ENCODE measurements at regions not wholly inside any gene's neighbourhood (a gene's known extent, or its start where the extent isn't known, plus 50 kb on each side); places are given as distances from the start of the nearest gene placed in this dataset.

DNA sequence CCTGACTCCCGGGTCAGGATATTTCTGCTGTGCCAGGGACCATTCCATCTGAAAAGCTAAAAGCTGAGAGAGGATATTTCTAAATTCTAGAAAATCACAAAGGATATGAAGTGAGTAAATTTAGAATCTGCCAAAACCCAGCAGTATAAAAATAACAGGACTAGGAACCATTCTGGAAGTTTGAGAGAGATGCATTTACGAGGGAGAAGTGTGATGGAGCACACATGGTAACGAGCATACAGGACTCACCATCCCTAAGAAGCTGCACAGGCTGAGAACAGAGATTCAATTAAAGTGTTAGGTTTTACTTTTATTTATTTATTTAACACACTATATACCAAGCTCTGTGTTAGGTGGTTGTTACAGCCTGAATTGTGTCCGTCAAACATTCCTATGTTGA, 116.3 kb downstream of the GLUL start:
- TF ChIP-seq, protein P1, sequence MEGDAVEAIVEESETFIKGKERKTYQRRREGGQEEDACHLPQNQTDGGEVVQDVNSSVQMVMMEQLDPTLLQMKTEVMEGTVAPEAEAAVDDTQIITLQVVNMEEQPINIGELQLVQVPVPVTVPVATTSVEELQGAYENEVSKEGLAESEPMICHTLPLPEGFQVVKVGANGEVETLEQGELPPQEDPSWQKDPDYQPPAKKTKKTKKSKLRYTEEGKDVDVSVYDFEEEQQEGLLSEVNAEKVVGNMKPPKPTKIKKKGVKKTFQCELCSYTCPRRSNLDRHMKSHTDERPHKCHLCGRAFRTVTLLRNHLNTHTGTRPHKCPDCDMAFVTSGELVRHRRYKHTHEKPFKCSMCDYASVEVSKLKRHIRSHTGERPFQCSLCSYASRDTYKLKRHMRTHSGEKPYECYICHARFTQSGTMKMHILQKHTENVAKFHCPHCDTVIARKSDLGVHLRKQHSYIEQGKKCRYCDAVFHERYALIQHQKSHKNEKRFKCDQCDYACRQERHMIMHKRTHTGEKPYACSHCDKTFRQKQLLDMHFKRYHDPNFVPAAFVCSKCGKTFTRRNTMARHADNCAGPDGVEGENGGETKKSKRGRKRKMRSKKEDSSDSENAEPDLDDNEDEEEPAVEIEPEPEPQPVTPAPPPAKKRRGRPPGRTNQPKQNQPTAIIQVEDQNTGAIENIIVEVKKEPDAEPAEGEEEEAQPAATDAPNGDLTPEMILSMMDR (conservative IDR thresholded peaks at IDR 0.05), result no peak

DNA sequence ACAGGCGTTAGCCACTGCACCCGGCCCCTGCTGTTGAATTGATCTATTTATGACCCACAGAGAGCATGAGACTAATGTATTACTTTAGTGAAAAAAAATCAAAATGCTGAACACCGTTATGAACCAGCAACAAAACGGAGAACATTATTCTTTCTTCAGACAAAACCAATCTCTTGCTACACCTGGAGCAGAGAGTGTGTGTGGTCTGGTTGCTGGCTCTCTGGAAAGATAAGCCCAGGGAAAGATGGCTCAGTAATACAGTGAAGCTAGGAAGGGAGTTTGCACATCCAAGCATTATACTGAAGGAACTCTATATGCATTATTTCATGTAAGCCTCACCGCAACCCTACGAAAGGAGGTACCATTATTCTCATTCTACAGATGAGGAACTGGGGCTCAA, 117.0 kb downstream of the GLUL start:
- Mint-ChIP-seq H3K9me3 (no peaks in the 10 kb centered on the region), H3K27me3 (ENCODE audit: low read depth) (no peaks in the 10 kb centered on the region), H3K4me3 (no peak overlapping the region), H3K27ac (ENCODE audit: unreplicated experiment) (no peak overlapping the region), H3K36me3 (ENCODE audit: low read depth) (no peaks in the 10 kb centered on the region), H3K4me1 (no peaks in the 10 kb centered on the region)
- no peak for DNase-seq (ENCODE audit: low read depth, low spot score)
- TF ChIP-seq, protein P1 (conservative IDR thresholded peaks at IDR 0.05), result no peak

More for the DNA sequence above, 116.3 kb downstream of the GLUL start:
- Mint-ChIP-seq H3K4me1 (no peaks in the 10 kb centered on the region), H3K27ac (ENCODE audit: unreplicated experiment) (no peak overlapping the region), H3K4me3 (no peak overlapping the region), H3K9me3 (no peaks in the 10 kb centered on the region), H3K27me3 (ENCODE audit: low read depth) (no peaks in the 10 kb centered on the region), H3K36me3 (ENCODE audit: low read depth) (no peaks in the 10 kb centered on the region)
- DNase-seq (ENCODE audit: low read depth, low spot score), result no peak

DNA sequence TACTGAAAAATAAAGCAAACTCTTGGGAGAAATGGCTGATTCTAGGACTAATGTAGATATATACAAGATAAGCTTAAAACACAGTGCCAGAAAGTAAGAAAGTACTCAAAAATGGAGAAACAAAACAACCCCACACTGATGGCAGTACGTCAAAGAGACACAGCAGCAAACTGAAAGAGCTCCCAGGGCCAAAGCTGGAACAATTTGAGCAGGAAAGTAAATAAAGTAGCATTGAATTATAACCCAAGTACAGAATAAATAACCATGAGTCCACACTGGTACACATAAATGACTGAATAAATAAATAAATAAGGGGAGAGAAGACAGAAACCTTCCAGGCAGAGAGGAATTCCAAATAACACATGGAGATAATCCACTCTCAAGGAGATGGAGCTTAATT, 120.9 kb downstream of the GLUL start:
- no peak overlapping the region for H3K4me3 Mint-ChIP-seq
- no peak overlapping the region for H3K27ac Mint-ChIP-seq (ENCODE audit: unreplicated experiment)
- TF ChIP-seq, protein P1 (conservative IDR thresholded peaks at IDR 0.05), result no peak
- H3K4me1 Mint-ChIP-seq, result no peaks in the 10 kb centered on the region
- DNase-seq (ENCODE audit: low read depth, low spot score), result no peak
- no peaks in the 10 kb centered on the region for H3K27me3 Mint-ChIP-seq (ENCODE audit: low read depth)
- H3K36me3 Mint-ChIP-seq (ENCODE audit: low read depth), result no peaks in the 10 kb centered on the region
- no peaks in the 10 kb centered on the region for H3K9me3 Mint-ChIP-seq

DNA sequence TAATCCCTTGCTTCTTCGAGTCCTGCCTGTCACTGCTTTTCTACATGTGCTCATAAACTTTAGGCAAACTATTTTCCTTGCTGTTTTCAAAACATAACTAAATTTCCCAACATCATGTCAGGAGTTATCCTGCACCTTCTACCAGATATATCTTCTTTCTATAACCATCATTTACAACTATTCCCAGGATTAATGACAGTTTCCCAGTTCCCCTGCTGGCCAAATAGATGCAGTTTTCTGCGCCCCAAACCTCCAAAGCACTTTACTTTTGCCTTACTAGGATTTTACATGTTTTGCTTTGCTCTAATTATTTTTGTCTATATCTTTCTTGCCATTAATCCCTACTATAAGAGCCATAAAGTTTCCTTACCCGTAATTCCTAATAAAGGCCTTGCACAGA, 122.5 kb downstream of the GLUL start:
- no peak overlapping the region for H3K27ac Mint-ChIP-seq (ENCODE audit: unreplicated experiment)
- no peak for DNase-seq (ENCODE audit: low read depth, low spot score)
- H3K9me3 Mint-ChIP-seq, result no peaks in the 10 kb centered on the region
- H3K27me3 Mint-ChIP-seq (ENCODE audit: low read depth), result no peaks in the 10 kb centered on the region
- no peak overlapping the region for H3K4me3 Mint-ChIP-seq
- H3K4me1 Mint-ChIP-seq, result no peaks in the 10 kb centered on the region
- H3K36me3 Mint-ChIP-seq (ENCODE audit: low read depth), result no peaks in the 10 kb centered on the region
- TF ChIP-seq, protein P1 (conservative IDR thresholded peaks at IDR 0.05), result peak; percentile 31

DNA sequence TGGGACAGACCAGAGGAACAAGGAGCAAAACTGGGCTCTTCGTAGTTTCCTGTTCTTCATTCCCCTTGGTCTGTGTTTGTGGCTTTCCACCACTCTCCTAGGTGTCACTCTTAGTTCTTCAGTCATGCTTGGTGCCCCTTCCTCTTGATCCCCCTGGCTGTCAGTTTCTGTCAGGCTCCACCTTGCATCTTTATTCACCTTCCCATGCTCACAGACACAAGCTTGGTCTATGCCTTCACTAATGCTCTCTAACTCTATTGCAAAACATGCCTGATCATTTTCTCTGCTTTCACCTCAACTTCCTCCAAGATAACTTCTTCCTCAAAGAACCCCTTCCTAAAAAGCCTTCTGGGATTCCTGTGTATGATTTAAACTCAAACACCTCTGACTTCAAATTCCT, 122.9 kb downstream of the GLUL start:
- no peak overlapping the region for H3K27ac Mint-ChIP-seq (ENCODE audit: unreplicated experiment)
- no peaks in the 10 kb centered on the region for H3K4me1 Mint-ChIP-seq
- no peaks in the 10 kb centered on the region for H3K27me3 Mint-ChIP-seq (ENCODE audit: low read depth)
- no peak for DNase-seq (ENCODE audit: low read depth, low spot score)
- H3K9me3 Mint-ChIP-seq, result no peaks in the 10 kb centered on the region
- no peaks in the 10 kb centered on the region for H3K36me3 Mint-ChIP-seq (ENCODE audit: low read depth)
- TF ChIP-seq, protein P1 (conservative IDR thresholded peaks at IDR 0.05), result no peak
- H3K4me3 Mint-ChIP-seq, result no peak overlapping the region

DNA sequence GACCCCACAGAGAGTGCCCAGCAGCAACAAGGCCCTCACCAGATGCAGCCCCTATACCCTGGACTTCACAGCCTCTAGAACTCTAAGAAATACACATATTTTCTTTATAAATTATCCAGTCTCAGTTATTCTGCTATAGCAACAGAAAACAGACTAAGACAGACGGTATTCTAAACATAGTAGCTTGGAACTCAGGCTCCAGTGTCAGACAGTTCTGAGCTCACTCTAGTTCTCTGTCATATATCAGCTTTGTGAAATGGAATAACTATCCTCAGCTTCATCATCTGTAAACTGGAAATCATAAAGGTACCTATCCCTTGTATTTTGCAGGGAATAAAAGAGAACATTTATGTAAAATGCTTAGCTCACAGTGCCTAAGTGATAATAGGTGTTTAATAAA, 127.4 kb downstream of the GLUL start:
- Mint-ChIP-seq H3K36me3 (ENCODE audit: low read depth) (no peaks in the 10 kb centered on the region), H3K4me1 (peaks cover 6% of the 10 kb centered on the region), H3K4me3 (no peak overlapping the region), H3K9me3 (no peaks in the 10 kb centered on the region), H3K27me3 (ENCODE audit: low read depth) (no peaks in the 10 kb centered on the region), H3K27ac (ENCODE audit: unreplicated experiment) (no peak overlapping the region)
- TF ChIP-seq, protein P1 (conservative IDR thresholded peaks at IDR 0.05), result no peak
- DNase-seq (ENCODE audit: low read depth, low spot score), result no peak

All from neural crest cell (in vitro differentiated cells).